GM12892 (cell line): ENCODE measurements at regions not wholly inside any gene's neighbourhood (a gene's known extent, or its start where the extent isn't known, plus 50 kb on each side); places are given as distances from the start of the nearest gene placed in this dataset.

ENCODE experiments used
- POLR2A ChIP-seq: IDR thresholded peaks from 2 replicates; pipeline ENCODE4 v1.6.1; 2011; ENCODE audit warnings: low read depth, low read length, control low read depth
- POLR2AphosphoS5 ChIP-seq: IDR thresholded peaks from 2 replicates; pipeline ENCODE4 v1.6.1; 2011; ENCODE audit warnings: low read depth, low read length, control low read depth
- TAF1 ChIP-seq: IDR thresholded peaks from 2 replicates; pipeline ENCODE4 v1.6.1; 2011; ENCODE audit warnings: low read depth, mild to moderate bottlenecking, control low read depth, low read length, borderline replicate concordance

DNA sequence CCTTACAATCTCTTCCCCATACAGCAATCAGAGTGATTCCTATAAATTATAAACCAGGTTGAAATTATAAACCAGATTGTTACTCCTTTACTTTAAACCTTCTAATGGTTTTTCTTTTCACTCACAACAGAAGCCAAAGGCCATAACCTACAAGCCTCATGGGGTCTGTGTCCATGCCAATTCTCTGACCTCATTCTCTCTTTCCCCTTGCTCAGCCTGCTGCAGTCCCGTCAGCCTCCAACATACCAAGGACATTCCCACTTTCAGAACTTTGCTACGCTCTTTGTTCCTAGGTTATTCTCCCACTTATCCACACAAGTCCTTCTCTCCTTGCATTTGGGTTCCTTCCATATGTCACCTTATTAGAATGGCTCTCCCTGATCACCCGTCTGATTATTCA lies 277.9 kb upstream of the TCF21 start:
- TF ChIP-seq TAF1 (no peak), POLR2A (no peak), POLR2AphosphoS5 (no peak)
